Thyroid gland (tissue), 4 donors: ENCODE measurements at regions not wholly inside any gene's neighbourhood (a gene's known extent, or its start where the extent isn't known, plus 50 kb on each side); places are given as distances from the start of the nearest gene placed in this dataset.

Experiments
- CTCF ChIP-seq, 6 experiments: fragments of 200-600 bp in 3 of 6; fragments of 450-650 bp in 3 of 6; sonication (generic) in 3 of 6; IDR thresholded peaks; one replicate each; pipeline ENCODE4 v1.5.1; 2016 to 2019; ENCODE audit warnings: antibody characterized with exemption in 6 of 6, mild to moderate bottlenecking in 2 of 6, inconsistent platforms in 1 of 6, moderate library complexity in 1 of 6
- POLR2A ChIP-seq, 2 donors: fragments of 450-650 bp; IDR thresholded peaks; one replicate each; pipeline ENCODE4 v1.6.1; 2017; ENCODE audit warnings: antibody characterized with exemption in 2 of 2, mild to moderate bottlenecking in 2 of 2, moderate library complexity in 1 of 2

- no peak for TF ChIP-seq CTCF (IDR thresholded peaks at IDR 0.05)
- no peak for TF ChIP-seq POLR2A (IDR thresholded peaks at IDR 0.05)
Observed at GRCh38 chr22:48960980-48961660, 866.6 kb downstream of the BRD1 start.
